Stimulated activated CD4-positive, alpha-beta T cell treated with anti-CD3 and anti-CD28 coated beads, Interleukin-2, amount 100 ng/mL, for 48 hours (primary cell): ENCODE measurements at regions not wholly inside any gene's neighbourhood (a gene's known extent, or its start where the extent isn't known, plus 50 kb on each side); places are given as distances from the start of the nearest gene placed in this dataset.

Experiments used
- DNase-seq, 2 donors: peaks; one replicate each; pipeline ENCODE4 v3.0.0-alpha.2; 2020

DNA sequence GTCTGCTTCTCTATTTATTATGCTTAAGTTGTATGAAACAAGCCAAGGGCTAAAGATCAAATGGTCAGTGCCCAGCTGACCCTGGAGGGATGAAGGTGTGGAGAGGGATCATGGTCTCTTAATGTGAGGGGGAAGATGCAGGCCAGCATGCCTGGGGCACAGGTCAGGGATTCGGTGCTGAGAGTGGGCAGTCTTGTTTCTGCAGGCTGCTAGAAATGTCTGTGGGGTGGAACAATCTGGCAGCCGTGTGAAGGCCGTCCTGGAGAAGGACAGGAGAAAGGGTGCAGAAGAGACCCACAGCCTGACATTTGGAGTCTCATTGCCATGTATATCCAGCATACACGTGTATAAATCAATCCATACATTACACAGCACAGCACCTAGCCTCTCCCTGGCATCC is 258.3 kb upstream of the MOCS1 start:
- DNase-seq: no peak

DNA sequence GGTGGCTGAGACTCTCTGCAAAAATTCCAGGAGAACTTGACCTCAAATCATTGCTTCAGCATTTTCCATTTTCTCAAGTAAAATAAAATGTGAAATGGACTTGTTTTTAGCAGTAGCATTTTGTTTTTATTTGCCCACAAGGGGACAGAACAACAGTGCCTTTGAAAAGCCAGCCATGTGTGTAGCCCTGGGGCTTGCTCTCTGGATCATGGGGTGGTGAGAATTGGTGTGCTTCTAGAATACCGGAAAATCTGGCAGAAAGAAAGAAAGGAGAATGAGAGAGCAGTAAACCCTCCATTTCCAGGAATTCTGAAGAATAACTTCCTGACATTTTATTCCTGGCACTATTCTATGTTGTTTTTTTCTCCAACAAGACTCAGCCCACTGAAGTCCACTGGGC is 254.7 kb upstream of the MOCS1 start:
- DNase-seq: no peak

DNA sequence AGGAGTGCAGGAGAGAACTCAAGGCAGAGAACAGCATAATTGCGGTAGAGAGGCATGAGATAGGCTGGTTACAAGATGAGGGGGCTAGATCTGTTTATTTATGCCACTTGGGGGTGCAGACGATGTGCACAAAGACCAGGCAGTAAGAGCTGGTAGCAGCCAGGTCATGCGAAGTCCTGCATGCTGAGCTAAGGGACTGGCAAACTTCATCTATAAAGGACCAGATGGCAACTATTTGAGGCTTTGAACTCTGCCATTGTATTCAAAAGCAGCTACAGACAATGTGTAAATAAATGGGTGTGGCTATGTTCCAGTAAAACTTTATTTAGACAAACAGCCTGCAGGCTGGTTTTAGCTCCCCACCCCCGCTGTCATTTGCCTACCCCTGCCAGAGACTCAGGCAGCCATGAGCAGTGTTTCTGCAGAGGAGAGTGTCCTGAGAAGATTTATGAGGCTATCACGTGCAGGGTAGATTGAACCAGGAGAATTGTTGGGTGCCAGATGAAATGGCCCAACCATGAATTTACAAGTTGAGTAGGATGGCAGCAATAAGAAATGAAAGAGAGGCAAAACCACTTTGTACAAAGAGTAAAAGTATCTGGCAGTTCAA is 253.4 kb upstream of the MOCS1 start:
- no peak for DNase-seq

DNA sequence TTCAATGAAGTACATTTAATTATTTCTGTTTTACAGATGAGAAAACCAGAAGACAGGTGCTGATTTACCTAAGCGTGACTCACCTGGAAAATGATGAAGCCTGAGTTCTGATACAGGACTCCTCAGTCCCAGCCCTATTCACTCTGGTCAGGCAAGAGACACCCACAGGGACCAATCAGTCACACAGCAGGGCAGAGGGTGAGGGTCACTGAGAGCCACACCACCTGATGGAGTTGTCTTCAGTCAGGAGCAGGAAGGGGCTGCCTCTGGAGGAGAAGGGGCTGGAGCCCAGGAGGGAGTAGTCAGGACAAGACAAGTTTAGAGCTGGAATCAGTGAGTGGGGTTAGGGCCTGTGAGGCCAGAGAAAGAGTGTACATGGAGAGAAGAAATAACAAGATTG is 251.2 kb upstream of the MOCS1 start:
- no peak for DNase-seq

DNA sequence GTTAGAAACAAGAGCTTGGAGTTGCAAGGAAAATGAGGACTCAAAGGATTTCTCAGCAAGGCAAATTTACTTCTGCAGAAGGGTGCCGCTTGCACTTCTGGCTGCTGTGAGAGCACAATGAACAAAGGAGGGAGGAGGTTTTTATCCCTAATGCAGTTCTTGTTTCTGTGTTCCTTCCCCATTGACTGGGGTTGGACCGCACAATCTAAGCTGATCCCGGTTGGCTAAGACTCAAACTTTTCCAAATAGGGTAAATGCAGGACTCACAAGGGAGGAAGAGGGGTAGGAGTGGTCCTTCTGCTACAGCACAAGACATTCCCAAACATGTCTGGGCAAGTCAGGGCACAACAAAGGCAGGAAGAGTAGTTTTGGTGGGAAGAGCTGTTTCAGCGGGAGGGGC is 249.6 kb upstream of the MOCS1 start:
- DNase-seq: no peak

DNA sequence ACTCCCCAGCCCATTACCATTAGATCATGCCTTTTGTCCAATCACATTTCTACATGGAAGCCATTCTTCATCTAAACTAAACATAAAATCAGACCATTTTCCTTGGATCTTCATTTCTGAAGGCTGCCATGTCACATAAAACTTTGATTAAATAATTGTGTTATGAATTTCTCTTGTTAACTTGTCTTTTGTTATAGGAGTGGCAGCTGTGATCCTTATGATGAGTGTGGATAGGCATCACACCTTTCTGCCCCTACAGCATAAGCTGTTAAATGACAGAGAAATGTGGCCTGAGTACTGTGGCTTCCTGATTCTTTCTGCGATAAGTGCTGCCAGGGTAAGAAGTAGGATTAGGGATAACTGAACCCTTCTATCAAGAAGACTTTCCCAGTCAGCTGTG is 247.1 kb upstream of the MOCS1 start:
- DNase-seq: no peak

DNA sequence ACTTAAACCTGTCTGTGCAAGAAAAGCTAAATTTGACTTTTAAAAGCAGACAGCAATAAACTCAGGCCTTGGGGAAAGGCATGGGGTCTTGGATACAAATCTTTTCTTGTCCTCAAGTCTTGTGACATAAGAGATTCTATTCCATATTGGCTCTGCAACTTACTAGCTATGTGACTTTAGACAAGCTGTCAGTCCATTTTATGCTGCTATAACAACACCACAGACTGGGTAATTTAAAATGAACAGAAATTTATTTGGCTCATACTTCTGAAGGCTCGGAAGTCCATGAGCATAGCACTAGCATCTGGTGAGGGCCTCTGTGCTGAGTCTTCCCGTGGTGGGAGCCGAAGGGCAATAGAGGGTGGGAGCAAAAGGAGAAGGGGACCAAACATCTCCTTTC is 246.0 kb upstream of the MOCS1 start:
- DNase-seq: no peak

DNA sequence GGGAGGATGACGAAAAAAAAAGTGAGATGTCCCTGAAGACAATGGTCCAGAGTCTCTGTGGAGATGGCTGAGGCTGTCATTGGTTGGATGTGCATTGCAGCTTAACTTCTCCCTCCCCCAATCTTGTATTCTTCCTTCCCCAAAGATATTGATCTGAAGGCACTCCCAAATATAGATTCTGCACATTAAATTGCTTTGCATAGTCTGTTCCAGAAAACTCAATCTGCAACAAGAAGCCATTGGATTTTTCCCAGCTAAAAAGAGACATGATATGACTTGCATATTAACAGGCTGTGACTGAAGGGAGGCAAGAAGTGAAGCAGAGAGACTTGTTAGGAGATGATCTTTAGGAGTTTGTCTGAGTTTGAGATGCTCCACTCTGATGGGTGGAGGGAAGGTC is 245.2 kb upstream of the MOCS1 start:
- no peak for DNase-seq

DNA sequence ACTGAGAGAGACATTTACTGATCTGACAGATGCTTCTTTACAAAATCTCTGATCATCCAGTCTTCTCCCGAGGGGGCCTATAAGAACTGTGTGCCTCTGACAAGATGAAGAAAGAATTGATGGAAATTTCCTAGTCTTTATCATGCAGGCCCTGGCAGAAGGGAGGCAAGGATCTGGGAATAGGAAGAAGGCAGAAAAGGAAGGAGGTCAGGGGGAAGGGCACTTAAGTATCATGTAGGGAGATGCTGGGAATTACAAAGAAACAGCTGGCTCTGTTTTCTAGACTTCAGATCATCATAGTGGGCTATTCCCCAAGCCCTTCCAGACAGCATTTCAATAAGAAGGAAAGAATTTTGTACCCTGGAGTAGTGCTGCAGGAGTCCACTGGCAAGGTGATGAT is 243.3 kb upstream of the MOCS1 start:
- no peak for DNase-seq

DNA sequence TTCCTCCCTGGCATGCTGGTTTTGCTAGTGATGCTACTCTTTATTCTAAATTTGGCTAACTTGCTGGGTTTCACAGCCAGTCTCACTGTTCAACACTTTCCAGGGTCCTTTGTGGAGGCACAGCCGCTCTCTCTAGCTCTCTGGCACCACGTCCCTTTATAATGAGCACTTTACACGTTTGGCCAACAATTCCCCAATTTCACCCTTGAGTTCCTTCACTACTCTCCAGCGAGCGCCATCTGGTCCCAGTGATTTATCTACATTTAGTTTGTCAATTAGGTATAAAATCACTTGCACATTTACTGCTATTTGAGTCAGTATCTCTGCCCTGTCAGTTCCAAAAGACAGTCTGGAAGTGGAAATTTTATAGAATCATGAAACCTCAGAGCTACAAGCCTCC is 241.9 kb upstream of the MOCS1 start:
- DNase-seq: no peak

DNA sequence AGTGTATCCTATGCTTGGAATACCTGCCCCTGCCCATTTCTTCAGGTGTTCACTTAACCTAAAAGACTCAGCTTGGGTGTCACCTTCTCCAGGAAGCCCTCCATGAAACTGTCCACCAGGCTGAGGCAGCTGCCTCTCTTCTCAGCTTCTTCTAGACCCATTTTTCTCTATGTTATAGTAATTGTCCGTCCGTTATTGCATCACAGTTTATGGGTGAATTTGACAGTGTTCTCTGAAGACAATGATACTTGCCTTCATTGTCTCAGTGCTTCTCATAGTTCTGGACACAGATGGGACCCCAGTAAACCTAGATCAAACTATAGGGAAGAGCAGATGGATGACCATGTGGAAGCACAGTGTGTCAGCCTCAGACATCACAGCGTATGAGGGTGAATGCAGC is 238.0 kb upstream of the MOCS1 start:
- no peak for DNase-seq

DNA sequence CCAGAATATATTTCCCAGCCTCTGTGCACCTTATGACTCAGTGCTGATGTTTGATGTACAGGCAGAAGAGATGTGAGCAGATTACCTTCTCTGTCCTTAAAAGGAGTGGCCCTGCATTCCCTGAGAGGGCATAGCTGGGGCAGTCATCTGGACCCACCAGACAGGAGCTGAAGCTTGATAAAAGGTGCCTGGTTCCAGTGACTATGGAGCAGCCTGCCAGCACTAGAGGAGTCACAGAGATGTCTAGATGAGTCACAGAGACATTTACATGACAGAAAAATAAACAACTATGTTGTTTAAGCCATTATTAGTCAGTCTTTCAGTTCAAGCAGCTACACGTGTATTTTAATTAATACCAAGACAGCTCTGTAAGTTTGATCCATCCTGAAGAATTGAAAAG is 237.1 kb upstream of the MOCS1 start:
- DNase-seq: no peak

DNA sequence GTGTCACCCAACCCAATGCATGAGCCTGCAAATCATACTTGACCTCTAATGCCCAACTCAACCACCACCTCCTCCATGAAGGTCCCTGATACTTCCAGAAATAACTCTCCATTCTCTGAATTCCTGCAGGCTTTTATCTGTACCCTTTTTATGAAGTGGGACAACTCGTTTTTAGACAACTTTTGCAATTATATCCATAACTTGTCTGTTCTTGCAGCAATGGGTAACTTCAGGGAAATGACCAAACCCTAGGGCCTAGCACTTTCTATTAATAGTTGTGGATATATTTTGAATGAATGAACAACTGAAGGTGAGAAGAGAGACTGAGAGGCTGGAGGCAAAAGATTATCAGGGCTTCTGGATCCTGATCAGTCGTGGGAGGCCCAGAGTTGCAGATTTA is 236.6 kb upstream of the MOCS1 start:
- DNase-seq: no peak

DNA sequence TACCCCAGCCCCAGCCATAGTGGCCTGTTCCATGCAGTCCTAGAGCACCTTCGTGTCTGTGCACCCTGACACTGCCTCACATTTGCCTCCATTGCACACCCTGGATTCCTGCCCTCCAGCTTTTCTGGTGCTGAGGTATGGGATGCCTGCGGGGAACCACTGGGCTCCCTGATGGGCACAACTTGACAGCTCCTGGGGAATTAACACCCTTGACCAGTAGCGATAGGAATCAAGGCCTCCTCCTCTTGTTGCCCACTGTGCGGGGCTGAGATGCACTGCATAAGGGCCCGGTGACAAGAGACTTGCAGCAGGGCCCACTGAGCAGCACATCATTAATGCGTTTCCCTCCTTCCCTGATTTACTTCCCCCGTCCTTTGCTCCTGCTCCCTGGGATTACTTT is 235.6 kb upstream of the MOCS1 start:
- DNase-seq: no peak

DNA sequence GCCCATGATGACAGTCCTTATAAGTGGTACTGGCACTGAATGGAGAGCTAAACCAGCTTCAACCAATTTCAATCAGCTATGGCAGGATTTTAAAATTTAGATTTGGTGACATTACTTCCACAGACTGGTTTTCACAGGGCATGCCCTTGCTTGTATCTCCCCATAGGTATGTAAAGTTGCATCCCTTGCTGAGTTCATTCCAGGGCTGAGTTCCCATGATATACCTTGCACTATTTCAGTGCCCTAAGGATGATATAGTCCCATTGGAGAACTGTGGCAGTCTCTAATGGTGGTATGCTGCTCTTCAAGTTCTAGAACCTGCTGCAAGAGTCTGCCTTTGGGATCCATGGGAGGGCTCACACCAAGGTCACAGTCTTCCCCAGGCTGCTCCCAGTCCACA is 232.7 kb upstream of the MOCS1 start:
- DNase-seq: no peak

DNA sequence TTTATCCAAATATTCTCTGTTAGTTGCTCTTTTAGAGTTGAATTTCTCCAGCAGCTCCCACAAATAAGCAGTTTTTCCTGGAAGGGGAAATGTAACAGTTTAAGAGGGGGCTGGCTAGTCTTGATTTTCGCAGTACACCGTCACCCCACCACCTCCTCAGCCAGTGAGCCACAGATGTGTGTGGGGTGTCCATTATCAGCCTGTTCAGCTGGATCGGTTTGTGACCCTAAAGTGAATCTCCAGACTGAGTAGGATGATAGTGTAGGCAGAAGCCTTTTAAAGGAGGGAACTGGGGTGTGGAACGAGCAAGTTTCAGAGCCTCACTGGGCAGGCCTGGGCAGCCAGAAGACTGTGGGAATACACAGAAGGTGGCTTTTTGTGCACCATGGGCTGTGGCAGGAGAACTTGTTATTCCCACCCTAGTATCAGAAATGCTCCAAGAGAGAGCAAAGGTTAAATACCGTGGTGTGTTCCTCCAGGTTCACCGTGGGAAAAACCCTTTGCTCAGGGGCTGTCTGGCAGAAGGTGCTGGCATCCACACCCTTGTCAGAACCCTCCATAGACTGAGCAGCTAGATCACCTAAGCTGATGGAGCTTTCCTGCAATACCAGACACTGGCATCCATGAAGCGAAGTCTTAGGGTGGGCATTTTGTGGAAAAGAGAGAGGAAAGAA is 230.9 kb upstream of the MOCS1 start:
- no peak for DNase-seq

DNA sequence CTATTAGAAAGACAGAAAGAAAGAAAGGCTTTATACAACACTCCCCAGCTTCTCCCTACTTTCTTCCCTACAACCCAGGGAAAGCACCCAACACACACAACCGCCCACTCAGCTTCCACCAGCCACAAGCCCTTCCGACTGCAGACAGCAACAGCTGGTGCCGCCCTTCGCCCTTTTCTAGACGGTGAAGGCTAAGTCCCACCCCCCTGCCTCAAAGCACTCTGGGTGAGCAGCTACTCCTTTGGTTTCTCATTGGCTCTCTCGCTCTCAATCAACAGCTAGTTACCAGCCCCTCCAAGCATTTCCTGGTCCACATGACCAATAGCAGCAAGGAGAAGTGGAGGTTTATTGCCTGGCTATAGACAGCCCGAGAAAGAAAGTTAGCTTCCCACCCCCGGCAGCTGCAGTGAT is 230.1 kb upstream of the MOCS1 start:
- no peak for DNase-seq

DNA sequence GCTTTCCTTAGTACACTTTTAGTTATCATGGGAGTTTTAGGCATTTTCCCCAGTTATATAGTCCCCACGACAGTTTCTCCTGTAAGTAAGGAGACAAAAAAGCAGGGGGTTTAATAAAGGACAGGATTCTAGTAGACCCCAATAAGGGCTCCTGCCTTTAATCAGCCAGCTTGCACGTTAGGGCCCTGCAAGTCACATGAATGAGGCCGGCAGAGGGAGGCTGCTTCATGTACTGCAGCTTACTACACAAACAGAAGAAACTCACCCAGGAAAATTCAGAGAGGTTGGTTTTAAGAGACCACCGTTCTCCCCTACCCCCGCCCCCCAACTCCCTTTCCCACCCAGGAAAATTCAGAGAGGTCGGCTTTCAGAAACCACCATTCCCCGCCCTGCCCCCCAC is 229.7 kb upstream of the MOCS1 start:
- DNase-seq: no peak

DNA sequence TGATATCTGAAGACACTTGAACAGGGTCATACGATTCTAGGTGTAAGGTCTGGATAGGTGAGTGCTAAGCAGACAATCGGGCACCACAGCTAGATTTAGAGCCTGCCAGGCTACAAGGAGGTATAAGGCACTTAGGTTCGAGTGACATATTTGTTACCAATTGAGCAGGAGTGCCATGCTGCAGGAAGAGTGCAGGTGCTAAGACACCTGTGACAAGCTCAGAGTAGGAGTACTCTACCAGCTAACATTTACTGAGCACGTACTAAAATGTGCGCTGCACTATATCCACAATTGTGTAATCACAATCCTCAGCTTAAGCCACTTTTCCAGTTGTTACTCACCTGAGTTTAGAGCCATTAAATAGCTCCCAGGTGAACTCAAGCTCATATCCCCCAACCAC is 227.8 kb upstream of the MOCS1 start:
- DNase-seq: no peak

DNA sequence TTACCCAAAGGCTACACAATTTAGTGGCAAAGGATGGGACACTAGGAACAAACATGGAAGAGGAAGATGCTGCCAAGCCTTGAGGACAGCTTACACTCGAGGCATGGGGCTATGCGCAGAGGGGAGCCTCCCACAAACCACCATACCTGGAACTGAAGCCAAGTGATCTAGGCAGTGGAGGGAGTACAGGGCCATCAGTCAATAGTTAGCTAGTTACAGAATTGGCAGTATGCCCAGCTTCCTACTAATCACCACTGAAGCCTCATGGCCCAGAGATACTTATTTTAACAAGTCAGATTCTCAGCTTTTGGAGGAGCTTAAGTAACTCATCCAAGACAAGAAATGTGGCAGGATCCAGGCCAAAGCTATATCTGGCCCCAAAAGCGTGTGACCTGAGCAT is 226.6 kb upstream of the MOCS1 start:
- no peak for DNase-seq

DNA sequence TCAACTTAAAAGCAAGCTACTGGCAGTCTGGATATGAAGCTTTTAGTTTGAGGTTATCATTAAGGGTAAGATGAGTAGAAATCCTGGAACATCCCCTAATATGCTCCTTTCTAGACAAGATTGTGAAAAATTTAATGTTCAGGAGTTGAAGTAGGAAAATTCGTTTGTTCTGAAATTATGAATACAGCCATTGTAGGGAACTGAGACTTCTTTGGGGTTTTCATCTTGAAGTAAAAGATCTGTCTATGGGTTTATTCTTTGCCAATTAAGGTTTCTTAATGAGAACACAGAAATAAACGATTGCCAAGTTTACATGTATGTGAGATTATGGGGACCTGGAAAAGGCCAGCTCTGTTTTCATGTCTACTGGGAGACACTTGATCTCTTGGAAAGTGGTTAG is 225.6 kb upstream of the MOCS1 start:
- DNase-seq: no peak

DNA sequence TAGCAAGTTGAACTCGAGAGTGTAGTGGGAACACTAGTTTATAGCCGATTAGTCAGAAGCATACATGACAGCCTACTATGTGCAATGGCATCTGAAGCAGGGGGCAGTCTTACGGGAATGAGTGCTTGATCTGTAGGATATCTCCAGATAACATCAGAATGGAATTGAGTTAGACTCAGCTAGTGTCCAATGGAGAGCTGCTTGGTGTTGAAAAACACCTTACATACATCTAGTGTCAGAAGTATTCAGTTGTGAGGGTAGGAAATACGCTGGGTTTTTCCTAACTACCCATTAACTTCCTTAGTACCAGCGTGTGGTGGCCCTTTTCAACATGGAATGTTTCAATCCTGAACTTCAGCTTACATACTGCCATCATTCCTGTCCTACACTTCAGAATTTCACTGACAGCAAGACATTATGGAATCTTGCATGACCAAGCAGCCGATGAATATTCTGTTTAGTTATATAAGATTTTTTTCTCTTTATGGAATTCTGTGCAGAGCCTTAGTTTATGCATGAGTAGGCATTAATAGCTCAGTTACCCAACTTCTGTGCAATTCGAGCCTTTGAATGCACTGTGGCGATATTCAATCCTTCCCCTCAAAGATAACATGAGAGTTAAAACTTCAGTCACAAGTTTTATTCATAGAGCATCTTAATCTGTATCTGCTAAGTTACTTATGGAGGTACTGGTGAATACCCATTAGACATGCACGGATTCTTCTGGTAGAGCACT is 218.6 kb upstream of the MOCS1 start:
- DNase-seq: no peak

DNA sequence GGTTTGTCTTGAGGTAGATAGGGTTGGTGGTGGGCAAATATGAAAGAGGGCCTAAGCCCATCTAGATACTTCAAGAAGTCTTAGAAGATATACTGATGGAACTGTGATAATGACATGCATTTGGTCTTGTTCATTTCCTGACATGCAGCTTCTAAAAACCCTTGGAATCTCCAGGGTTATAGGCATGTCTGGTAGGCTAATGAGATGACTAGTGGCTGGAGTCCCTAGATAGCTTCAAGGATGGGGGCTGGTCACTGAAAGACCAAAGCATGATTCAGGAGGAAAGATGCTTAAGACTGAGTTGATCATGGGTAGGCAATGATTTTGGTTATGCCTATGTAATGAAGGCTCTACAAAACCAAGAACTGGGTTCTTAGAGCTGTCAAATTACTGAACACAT is 217.9 kb upstream of the MOCS1 start:
- DNase-seq: no peak

DNA sequence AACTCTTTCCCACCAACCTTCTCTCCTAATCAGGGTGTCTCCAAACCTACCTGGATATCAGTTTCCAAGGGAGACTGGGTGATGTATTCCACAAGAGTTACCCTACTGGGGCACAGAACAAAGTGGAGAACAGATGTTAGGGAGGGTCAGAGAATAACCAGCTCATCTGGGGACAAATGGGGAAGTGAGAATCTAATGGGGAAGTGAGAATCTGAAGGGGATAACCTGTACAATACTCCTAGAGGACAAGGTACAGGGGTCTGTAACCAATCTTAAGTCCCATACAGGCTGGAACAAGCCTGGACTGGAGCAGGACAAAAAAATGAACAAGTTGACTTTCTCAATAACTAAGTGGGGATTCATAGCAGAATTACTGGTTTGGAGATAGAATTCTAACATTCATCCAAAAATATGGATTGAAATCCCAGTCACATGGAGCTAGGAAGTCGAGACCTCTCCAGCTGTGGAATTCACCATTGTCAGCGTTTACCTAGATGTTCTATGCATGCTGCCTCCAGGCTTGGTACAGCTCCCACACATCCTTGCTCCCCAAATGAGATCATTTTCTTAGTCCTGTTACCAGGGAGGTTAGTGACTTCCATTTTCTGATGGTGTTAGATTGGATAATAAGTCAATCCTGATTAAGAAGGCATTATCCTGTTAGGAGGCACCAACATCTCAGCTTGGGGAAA is 214.8 kb upstream of the MOCS1 start:
- no peak for DNase-seq
